Sigmoid colon (tissue), 3 donors: ENCODE measurements at regions not wholly inside any gene's neighbourhood (a gene's known extent, or its start where the extent isn't known, plus 50 kb on each side); places are given as distances from the start of the nearest gene placed in this dataset.
"Not testable (repeated sequence)": the region's sequence is repeated elsewhere in the genome, so short reads cannot be mapped to it uniquely, and the experiment has no call there.

Experiments
- POLR2A ChIP-seq, 2 donors: fragments of 450-650 bp; IDR thresholded peaks; one replicate each; pipeline ENCODE4 v1.6.1; 2016; ENCODE audit warnings: antibody characterized with exemption in 2 of 2, mild to moderate bottlenecking in 2 of 2, moderate library complexity in 2 of 2
- TF ChIP-seq, protein P1 (sequence below), 4 experiments: fragments of 450-650 bp in 3 of 4; fragments of 200-600 bp in 1 of 4; IDR thresholded peaks; one replicate each; pipeline ENCODE4 v1.5.1; 2016 to 2019; ENCODE audit warnings: antibody characterized with exemption in 4 of 4, mild to moderate bottlenecking in 3 of 4, moderate library complexity in 2 of 4

DNA sequence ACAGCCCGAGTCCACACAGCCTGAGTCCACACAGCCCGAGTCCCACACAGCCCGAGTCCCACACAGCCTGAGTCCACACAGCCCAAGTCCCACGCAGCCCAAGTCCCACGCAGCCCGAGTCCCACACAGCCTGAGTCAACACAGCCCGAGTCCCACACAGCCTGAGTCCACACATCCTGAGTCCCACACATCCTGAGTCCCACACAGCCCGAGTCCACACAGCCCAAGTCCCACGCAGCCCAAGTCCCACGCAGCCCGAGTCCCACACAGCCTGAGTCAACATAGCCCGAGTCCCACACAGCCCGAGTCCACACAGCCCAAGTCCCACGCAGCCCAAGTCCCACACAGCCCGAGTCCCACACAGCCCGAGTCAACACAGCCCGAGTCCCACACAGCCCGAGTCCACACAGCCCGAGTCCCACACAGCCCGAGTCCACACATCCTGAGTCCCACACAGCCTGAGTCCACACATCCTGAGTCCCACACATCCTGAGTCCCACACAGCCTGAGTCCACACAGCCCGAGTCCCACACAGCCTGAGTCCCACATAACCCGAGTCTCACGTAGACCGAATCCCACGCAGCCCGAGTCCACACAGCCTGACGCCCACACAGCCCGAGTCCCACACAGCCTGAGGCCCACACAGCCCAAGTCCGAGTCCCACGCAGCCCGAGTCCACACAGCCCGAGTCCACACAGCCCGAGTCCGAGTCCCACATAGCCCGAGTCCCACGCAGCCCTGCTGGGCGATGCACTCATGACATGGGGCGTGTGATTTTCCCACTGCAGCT lies 60.6 kb upstream of the SMOC2 start:
- TF ChIP-seq, protein P1, sequence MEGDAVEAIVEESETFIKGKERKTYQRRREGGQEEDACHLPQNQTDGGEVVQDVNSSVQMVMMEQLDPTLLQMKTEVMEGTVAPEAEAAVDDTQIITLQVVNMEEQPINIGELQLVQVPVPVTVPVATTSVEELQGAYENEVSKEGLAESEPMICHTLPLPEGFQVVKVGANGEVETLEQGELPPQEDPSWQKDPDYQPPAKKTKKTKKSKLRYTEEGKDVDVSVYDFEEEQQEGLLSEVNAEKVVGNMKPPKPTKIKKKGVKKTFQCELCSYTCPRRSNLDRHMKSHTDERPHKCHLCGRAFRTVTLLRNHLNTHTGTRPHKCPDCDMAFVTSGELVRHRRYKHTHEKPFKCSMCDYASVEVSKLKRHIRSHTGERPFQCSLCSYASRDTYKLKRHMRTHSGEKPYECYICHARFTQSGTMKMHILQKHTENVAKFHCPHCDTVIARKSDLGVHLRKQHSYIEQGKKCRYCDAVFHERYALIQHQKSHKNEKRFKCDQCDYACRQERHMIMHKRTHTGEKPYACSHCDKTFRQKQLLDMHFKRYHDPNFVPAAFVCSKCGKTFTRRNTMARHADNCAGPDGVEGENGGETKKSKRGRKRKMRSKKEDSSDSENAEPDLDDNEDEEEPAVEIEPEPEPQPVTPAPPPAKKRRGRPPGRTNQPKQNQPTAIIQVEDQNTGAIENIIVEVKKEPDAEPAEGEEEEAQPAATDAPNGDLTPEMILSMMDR (IDR thresholded peaks at IDR 0.05), result not testable (repeated sequence)
- not testable (repeated sequence) for TF ChIP-seq POLR2A (IDR thresholded peaks at IDR 0.05)
